SKM-1 (cell line): ENCODE measurements at regions not wholly inside any gene's neighbourhood (a gene's known extent, or its start where the extent isn't known, plus 50 kb on each side); places are given as distances from the start of the nearest gene placed in this dataset.

Source experiments
- DNase-seq: peaks from one replicate; lab custom pipeline; 2025; ENCODE audit not compliant: unreplicated experiment; lab: John Stamatoyannopoulos, UW

DNA sequence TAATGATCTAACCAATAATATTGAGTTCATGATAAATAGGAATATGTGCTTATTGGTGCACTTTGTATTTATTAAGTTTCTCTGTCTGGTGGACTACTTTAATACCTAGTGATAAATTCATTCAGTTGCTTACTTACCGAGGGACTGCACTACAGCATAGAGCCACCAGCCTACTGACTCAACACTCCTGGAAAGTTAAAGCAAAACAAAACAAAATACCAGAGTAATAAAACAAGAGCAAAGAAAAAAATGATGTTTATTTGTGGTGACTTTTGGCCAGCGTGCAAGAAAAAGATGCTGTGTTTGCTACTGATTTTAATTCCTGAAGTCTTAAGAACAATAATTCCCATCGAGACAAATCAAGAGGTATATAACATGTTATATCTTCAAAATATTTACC is 586.3 kb downstream of the PLA2G4A start:
- no peak for DNase-seq

DNA sequence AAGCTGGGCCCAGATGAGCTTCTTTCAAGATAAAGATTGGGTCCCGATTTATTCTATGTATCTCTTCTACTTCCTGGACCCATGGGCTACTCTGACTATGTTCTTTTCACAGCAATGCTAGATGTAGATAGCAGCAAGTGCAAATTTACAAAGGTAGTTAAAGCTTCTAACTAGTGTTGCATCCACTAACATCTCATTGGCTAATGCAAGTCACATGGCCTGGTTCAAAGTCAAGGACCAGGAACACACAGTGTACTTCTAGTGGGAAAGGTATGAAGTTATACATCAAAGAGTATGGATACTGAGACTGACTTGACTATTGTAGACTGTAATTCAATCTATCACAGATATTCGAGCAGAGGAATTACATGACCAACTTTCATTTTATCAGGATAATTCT is 588.8 kb downstream of the PLA2G4A start:
- no peak for DNase-seq

- no peak for DNase-seq
Observed at GRCh38 chr1:187433598-187433997, 604.8 kb downstream of the PLA2G4A start.

DNA sequence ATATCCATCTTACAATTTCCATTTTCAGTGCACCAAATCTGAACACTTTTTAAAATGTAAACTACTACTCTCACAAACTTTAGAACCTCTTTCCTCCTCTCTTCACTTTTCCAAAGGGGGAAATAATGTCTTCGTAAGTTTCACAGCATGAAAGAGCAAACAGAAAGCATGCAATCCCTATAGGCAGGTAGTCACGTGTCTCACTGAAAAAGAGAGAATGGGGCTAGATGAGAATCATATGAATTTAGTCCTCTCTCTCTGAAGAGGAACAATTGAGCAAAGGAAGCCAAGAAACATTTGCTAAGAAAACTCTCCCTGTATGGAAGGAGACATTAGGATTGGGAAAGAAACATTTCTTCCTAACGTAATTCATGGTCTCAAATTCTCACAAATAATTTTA is 613.9 kb downstream of the PLA2G4A start:
- DNase-seq: no peak

- no peak for DNase-seq
Observed at GRCh38 chr1:187443939-187444338, 615.2 kb downstream of the PLA2G4A start.

DNA sequence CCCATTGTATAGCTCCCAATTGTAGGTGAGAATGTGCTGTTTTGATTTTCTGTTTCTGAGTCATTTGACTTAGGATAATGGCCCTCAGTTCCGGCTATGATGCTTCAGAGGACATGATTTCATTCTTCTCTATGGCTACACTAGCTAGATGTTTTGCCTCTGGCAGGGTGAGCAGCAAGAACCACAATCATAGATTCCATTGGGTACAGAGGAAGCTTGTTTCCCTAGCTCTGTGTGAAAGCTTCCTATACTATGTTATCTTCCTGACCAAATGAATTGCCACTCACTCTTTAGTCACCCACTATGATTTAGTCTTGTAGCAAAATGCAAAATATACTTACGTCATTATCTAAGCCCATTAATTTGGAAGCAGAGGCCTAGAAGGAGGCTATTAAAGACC is 616.3 kb downstream of the PLA2G4A start:
- no peak for DNase-seq

DNA sequence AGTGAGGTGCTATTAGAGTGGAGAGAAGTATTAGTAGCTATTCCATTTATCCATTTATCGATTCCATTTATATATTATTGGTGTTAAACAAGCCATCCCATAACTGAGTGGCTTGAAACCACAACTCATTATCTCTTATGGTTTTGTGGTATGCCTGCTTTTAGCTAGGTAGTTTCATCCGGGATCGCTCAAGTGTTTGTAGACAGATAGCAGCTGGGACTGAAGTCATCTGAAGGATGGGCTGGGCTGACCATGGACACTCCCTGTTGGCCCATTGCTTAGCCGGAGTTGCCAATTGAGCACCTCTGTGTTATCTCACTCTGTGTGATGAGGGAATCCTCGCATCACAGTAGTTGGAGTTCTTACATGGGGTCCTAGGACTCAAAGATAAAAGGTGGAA is 622.5 kb downstream of the PLA2G4A start:
- DNase-seq: no peak

- DNase-seq: no peak
Observed at GRCh38 chr1:187454010-187454409, 625.3 kb downstream of the PLA2G4A start.

DNA sequence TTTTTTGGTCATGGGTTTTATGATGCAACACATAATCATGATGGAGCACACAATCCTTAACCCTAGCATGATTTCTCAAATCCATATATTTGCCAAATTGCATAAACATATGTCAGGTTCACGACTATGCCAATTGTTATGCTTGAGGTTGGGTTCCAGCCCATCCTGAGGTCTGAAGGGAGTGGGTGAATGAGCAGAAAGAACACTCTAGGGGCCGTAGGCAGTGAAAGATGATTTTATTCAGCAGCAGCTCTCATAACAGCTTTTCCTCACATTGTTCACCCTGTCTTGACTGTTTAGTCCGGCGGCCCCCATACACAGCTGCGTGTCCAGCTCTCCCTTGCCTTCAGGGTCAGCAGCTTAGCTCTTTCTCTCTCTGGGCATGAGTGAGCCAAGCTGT is 627.7 kb downstream of the PLA2G4A start:
- no peak for DNase-seq

- DNase-seq: no peak
Observed at GRCh38 chr1:187460093-187460492, 631.3 kb downstream of the PLA2G4A start.

DNA sequence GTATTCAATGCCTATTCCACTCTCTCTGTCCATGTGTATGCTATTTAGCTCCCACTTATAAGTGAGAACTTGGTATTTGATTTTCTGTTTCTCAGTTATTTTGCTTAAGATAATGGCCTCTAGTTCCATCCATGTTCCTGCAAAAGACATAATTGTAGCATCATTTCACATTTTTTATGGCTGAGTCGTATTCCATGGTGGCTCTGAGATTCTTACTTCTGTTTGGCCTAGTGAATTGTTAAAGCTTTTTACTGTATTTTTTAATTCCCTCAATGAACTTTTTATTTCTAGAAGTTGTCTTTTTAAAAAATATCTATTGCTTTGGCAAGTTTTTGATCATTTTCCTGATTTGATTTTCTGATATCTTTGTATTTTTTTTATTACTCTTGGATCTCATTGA is 635.6 kb downstream of the PLA2G4A start:
- DNase-seq: no peak

- no peak for DNase-seq
Observed at GRCh38 chr1:187465441-187465840, 636.7 kb downstream of the PLA2G4A start.

- no peak for DNase-seq
Observed at GRCh38 chr1:187469836-187470235, 641.1 kb downstream of the PLA2G4A start.

DNA sequence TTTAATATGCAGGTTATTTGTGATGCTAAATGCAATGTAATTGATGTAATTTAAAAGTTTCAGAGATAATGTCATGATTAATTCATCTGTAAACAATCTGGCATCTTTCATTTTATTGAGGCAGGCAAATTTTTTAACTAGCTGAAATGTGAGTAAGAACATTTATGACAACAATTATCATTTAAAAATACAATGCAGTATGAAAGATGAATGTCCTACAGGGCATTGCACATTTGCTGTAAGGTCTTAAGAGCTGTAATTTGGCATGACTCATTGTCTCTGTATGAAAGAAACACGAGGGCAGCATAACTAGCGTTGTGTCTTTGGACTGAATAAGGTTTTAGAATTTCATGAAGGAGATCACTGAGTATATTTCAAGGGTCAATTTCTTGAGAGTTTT is 642.8 kb downstream of the PLA2G4A start:
- no peak for DNase-seq

GRCh38 chr1:187474336-187474735 is 645.6 kb downstream of the PLA2G4A start:
- DNase-seq: no peak

GRCh38 chr1:187476671-187477070 is 647.9 kb downstream of the PLA2G4A start:
- DNase-seq: no peak

DNA sequence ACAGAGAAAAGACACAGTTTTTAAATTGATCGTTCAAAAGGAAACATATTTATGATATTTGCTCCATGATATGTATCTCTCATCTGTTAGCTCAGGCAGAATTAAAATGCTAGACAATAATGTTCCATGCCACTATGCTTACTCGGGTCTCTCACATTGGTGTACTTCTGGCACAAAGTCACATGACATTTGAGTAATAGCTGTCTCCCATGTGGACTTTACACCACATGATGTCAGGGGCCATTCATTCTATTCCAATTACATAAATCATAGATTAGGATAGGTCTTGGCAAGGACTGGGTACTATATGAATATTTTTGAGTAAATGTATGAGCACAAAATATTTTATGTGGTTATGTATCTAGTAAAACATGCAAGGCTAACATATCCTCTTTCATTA is 648.4 kb downstream of the PLA2G4A start:
- DNase-seq: no peak

GRCh38 chr1:187477535-187477934 is 648.8 kb downstream of the PLA2G4A start:
- no peak for DNase-seq

DNA sequence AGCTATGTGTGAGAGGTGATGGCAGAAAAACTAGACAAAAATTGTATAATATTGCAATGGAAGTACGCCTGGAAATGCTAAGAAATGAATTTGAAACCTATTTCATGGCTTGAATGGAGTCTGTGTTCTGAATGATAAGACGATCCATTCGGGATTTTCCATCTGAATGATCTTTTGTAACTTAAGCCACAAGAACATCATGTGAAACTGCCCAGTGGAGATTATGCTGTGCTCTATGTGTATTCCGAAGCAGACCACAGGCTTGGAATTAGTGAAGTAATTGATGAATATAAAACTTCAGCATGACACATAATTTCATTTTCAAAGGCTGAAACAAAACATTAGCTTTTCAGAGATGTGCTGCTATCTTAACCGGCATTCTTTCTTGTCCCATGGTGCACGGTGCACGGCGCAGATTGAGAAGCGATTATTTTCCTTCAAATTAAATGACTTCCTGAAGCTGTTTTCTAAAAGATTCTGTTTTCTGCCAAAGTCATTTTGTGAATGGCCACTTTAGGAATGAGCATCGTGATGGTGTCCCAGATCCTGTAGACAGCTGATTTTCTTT is 652.9 kb downstream of the PLA2G4A start:
- no peak for DNase-seq

GRCh38 chr1:187490266-187490665 is 661.5 kb downstream of the PLA2G4A start:
- DNase-seq: no peak

DNA sequence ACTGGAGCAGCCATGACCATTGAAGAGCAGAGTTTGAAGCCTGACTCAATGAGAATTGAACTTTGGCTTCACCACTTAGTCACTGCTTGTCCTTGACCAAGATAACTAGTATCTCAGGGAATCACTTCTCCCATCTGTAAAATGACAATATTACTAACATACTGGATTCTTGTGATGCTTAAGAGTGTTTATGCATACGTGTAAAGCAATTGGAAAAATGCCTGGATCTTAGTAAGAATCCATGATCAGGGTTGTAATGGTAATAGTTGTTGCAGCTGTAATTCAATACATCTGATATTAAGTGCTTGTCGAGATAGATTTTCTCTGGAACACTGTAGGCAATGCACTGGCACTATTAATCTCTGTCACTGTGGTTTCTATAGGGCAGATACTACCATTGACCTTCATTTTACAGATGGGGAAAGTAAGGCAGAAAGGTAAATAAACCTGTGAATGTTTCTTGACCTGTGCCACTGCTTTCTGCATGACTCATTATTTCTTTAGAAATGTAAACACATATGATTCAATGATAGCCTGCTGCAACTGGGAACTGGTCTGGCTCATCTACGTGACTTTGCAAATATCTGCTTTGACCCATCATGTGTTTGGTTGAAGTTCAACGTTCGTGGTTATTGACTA is 662.5 kb downstream of the PLA2G4A start:
- DNase-seq: no peak

GRCh38 chr1:187498028-187498427 is 669.3 kb downstream of the PLA2G4A start:
- DNase-seq: no peak

DNA sequence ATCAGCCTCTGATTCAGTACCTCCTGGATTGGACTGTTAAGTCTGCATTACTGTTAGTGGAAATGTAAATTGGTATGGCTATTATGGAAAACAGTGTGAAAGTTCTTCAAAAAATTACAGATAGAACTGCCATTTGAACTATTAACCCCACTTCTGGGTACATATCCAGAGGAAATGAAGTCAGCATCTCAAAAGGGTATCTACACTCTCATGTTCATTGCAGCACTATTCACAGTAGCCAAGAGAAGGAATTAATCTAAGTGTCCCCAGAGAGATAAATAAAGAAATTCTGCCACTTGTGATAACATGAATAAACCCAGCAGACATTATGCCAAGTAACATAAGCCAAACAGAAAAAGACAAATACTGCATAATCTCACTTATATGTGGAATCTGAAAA is 676.0 kb downstream of the PLA2G4A start:
- DNase-seq: no peak
